ENCODE measurements at regions not wholly inside any gene's neighbourhood (a gene's known extent, or its start where the extent isn't known, plus 50 kb on each side); places are given as distances from the start of the nearest gene placed in this dataset.

DNA sequence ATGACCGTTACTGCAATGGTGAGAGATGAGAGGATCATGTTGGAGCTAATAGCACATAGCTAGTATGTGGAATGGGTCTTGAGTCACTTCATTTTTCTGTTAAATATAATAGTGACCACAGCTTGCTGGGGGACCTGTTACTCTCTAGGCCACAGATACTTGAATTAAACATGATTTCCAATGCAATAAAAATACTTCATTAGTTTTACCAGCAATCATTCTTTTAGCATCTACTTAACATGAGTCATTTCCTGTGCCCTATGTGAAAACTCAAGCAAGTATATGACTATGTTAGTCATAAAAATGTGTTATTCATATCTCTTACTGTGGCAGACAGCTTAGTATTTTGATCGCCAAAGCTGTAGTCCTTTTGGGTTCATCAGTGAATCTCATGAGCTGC, 798.8 kb downstream of the SLC16A7 start:
- 93% methylated on average over 2 of the region's 2 CpGs; no CpG with 5 or more reads in 1 of the 2 experiments for WGBS, 2 experiments (ENCODE audit: extremely low coverage in 1 of 2, insufficient coverage in 1 of 2, insufficient read length in 1 of 2, insufficient replicate concordance in 2 of 2, low coverage in 1 of 2, low lambda C conversion rate in 2 of 2, missing lambda C conversion rate in 1 of 2)

More for the DNA sequence above, 798.8 kb downstream of the SLC16A7 start:
- Histone ChIP-seq H4K8ac (ENCODE audit: extremely low read depth, insufficient read depth, low read length) (no peak overlapping the region), H3K56ac (replicated peaks; ENCODE audit: insufficient read length, low read depth, low read length) (no peak overlapping the region), H2BK12ac (ENCODE audit: low read depth, low read length) (no peak overlapping the region), H3K9me3 (ENCODE audit: insufficient read depth in 2 of 2, low read depth in 1 of 2, low read length in 1 of 2) (peaks cover 6 to 11% of the 10 kb centered on the region in 2 experiments; a peak in 3 of 4 replicates), H2AK5ac (ENCODE audit: low read depth, low read length) (no peak overlapping the region), H3K79me1 (ENCODE audit: low read depth, low read length) (no peaks in the 10 kb centered on the region), H3K18ac (ENCODE audit: extremely low read depth, low read length) (no peak overlapping the region), H3K36me3 (ENCODE audit: control insufficient read depth in 2 of 4, insufficient read depth in 4 of 4, low read length in 3 of 4) (no peaks in the 10 kb centered on the region; a peak in 2 of 8 replicates), H3K4me2 (ENCODE audit: insufficient read depth in 1 of 2, low read depth in 2 of 2, low read length in 2 of 2) (no peak overlapping the region), H2BK20ac (ENCODE audit: low read length) (no peak overlapping the region), H3K27ac (ENCODE audit: low read depth, low read length) (no peak overlapping the region), H2AFZ (ENCODE audit: low read length) (no peak overlapping the region), H2BK120ac (replicated peaks; ENCODE audit: low read depth, low read length) (no peak overlapping the region), H4K20me1 (replicated peaks in 1 of 2; ENCODE audit: control insufficient read depth in 1 of 2, insufficient read depth in 2 of 2, low read length in 2 of 2) (no peaks in the 10 kb centered on the region), H3K9ac (replicated peaks in 1 of 4; ENCODE audit: extremely low read depth in 1 of 4, low read depth in 3 of 4, low read length in 3 of 4) (no peak overlapping the region), H3K4ac (replicated peaks; ENCODE audit: insufficient read length, low read depth, low read length) (no peak overlapping the region), H3K14ac (ENCODE audit: insufficient read length) (no peak overlapping the region), H3K4me3 (ENCODE audit: extremely low read depth in 1 of 4, insufficient read depth in 2 of 4, low read depth in 3 of 4, low read length in 4 of 4) (no peak overlapping the region), H3K27me3 (replicated peaks in 1 of 4; ENCODE audit: control insufficient read depth in 3 of 4, extremely low read depth in 1 of 4, insufficient read depth in 3 of 4, low read length in 3 of 4) (no peaks in the 10 kb centered on the region), H4K5ac (ENCODE audit: insufficient read length, low read depth, low read length) (no peak overlapping the region), H3K23me2 (ENCODE audit: low read depth, low read length) (no peaks in the 10 kb centered on the region), H4K91ac (replicated peaks; ENCODE audit: insufficient read length, low read length) (no peak overlapping the region), H2BK15ac (ENCODE audit: low read length) (no peak overlapping the region), H3K23ac (ENCODE audit: insufficient read length) (no peak overlapping the region), H3K79me2 (ENCODE audit: control insufficient read depth in 1 of 2, insufficient read depth in 2 of 2, low read length in 2 of 2) (no peaks in the 10 kb centered on the region), H2BK5ac (ENCODE audit: low read depth, low read length) (no peak overlapping the region), H3K4me1 (replicated peaks in 1 of 4; ENCODE audit: control insufficient read depth in 3 of 4, insufficient read depth in 4 of 4, low read length in 3 of 4) (no peaks in the 10 kb centered on the region)
- ChIA-PET CTCF (ENCODE audit: partially characterized antibody) (no interaction called here), POLR2A (ENCODE audit: partially characterized antibody) (no interaction called here)
- TF ChIP-seq TCF12 (IDR thresholded peaks at IDR 0.05; ENCODE audit: low read depth, low read length) (no peak), CTBP2 (IDR thresholded peaks at IDR 0.05; ENCODE audit: borderline replicate concordance, insufficient read depth, insufficient read length, low read length) (no peak), CBX5 (IDR thresholded peaks at IDR 0.05; ENCODE audit: low read depth, low read length) (no peak), SAP30 (IDR thresholded peaks at IDR 0.05; ENCODE audit: insufficient read depth, insufficient replicate concordance, low read length) (no peak), EZH2 (IDR thresholded peaks at IDR 0.05; ENCODE audit: low read depth, low read length, severe bottlenecking) (no peak)
- DNase-seq (ENCODE audit: low read depth in 1 of 2, low spot score in 2 of 2) (no peak), FAIRE-seq (no peak)
